HepG2 (cell line): ENCODE measurements at regions not wholly inside any gene's neighbourhood (a gene's known extent, or its start where the extent isn't known, plus 50 kb on each side); places are given as distances from the start of the nearest gene placed in this dataset.

Experiments used
- CBFB ChIP-seq: sonication (generic); formaldehyde crosslinking; IDR thresholded peaks from 2 replicates; pipeline ENCODE4 v1.4.0; 2020; ENCODE audit warnings: missing genetic modification reagents
- PHF21A ChIP-seq: sonication (generic); formaldehyde crosslinking; IDR thresholded peaks from 2 replicates; pipeline ENCODE4 v1.5.0; 2020; ENCODE audit warnings: mild to moderate bottlenecking, missing genetic modification reagents
- SALL1 ChIP-seq: sonication (generic); formaldehyde crosslinking; IDR thresholded peaks from 2 replicates; pipeline ENCODE4 v1.8.0; 2022; ENCODE audit warnings: mild to moderate bottlenecking, missing genetic modification reagents
- TARDBP ChIP-seq: sonication (generic); formaldehyde crosslinking; IDR thresholded peaks from 2 replicates; pipeline ENCODE4 v1.8.0; 2022; ENCODE audit warnings: mild to moderate bottlenecking, missing genetic modification reagents
- TRIM24 ChIP-seq: sonication (generic); formaldehyde crosslinking; IDR thresholded peaks from 2 replicates; pipeline ENCODE4 v1.8.0; 2022; ENCODE audit warnings: mild to moderate bottlenecking, missing genetic modification reagents
- ZBTB7A ChIP-seq: sonication (generic); formaldehyde crosslinking; IDR thresholded peaks from 2 replicates; pipeline ENCODE4 v1.8.0; 2022; ENCODE audit warnings: mild to moderate bottlenecking, missing genetic modification reagents
- ZNF570 ChIP-seq: sonication (generic); formaldehyde crosslinking; IDR thresholded peaks from 2 replicates; pipeline ENCODE4 v1.4.0; 2020; ENCODE audit warnings: mild to moderate bottlenecking, missing genetic modification reagents, borderline replicate concordance
- ZNF839 ChIP-seq: sonication (generic); formaldehyde crosslinking; IDR thresholded peaks from 2 replicates; pipeline ENCODE4 v1.4.0; 2020; ENCODE audit warnings: missing genetic modification reagents, mild to moderate bottlenecking, borderline replicate concordance
- ZNF891 ChIP-seq: sonication (generic); formaldehyde crosslinking; IDR thresholded peaks from 2 replicates; pipeline ENCODE4 v1.5.0; 2020; ENCODE audit warnings: mild to moderate bottlenecking, missing genetic modification reagents
- TF ChIP-seq, protein P1 (sequence below): sonication (generic); formaldehyde crosslinking; IDR thresholded peaks from 2 replicates; pipeline ENCODE4 v1.4.0; 2020; ENCODE audit warnings: missing genetic modification reagents
- TF ChIP-seq, protein P2 (sequence below): IDR thresholded peaks from 2 replicates; pipeline ENCODE4 v1.6.1; 2016
- TF ChIP-seq, protein P3 (sequence below): sonication (generic); formaldehyde crosslinking; IDR thresholded peaks from one replicate; pipeline ENCODE4 v1.5.1; 2020; ENCODE audit warnings: mild to moderate bottlenecking, missing genetic modification reagents; ENCODE audit errors: not compliant biosample characterization
- TF ChIP-seq, protein P4 (sequence below): IDR thresholded peaks from 2 replicates; pipeline ENCODE4 v1.6.1; 2018; ENCODE audit warnings: missing genetic modification reagents, mild to moderate bottlenecking, missing compliant biosample characterization
- TF ChIP-seq, protein P5 (sequence below): IDR thresholded peaks from 2 replicates; pipeline ENCODE4 v1.6.1; 2016; ENCODE audit warnings: mild to moderate bottlenecking, missing biosample characterization, missing genetic modification reagents

DNA sequence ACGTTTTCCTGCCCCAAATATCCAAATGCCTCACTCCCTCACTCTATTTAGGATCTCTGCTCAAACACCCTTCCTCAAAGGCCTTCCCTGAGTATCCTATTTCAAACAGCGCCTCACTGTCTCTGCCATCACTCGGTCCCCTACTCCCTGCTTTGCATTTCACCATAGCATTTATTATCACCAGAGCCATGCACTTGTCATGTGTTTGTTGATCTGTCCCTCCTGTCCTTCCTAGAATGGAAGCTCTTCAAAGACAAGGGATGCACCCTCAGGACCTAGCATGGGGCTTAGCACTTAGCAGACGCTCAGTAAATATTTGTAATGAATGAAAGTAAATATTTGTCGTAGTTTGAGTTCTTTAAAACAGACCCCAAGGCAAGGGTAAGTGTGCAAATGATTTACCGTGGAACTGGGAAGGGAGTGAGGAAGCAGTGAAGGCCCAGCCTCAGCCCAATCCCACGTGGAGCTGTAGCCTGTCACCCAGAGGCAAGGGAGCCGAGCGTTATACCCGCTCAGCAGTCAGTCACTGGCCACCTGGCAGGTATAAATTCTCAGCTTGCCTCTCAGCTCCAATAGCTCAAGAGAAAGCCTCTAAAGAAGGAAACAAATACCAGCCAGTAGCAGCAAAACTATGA lies 97.7 kb upstream of the KIF2A start (continued):
- TF ChIP-seq SALL1 (CRISPR knock-in tag): peak; percentile 68
- TF ChIP-seq TARDBP (CRISPR knock-in tag): peak; percentile 18; the same call in 1 of the 2 replicates
- TF ChIP-seq, protein P1, sequence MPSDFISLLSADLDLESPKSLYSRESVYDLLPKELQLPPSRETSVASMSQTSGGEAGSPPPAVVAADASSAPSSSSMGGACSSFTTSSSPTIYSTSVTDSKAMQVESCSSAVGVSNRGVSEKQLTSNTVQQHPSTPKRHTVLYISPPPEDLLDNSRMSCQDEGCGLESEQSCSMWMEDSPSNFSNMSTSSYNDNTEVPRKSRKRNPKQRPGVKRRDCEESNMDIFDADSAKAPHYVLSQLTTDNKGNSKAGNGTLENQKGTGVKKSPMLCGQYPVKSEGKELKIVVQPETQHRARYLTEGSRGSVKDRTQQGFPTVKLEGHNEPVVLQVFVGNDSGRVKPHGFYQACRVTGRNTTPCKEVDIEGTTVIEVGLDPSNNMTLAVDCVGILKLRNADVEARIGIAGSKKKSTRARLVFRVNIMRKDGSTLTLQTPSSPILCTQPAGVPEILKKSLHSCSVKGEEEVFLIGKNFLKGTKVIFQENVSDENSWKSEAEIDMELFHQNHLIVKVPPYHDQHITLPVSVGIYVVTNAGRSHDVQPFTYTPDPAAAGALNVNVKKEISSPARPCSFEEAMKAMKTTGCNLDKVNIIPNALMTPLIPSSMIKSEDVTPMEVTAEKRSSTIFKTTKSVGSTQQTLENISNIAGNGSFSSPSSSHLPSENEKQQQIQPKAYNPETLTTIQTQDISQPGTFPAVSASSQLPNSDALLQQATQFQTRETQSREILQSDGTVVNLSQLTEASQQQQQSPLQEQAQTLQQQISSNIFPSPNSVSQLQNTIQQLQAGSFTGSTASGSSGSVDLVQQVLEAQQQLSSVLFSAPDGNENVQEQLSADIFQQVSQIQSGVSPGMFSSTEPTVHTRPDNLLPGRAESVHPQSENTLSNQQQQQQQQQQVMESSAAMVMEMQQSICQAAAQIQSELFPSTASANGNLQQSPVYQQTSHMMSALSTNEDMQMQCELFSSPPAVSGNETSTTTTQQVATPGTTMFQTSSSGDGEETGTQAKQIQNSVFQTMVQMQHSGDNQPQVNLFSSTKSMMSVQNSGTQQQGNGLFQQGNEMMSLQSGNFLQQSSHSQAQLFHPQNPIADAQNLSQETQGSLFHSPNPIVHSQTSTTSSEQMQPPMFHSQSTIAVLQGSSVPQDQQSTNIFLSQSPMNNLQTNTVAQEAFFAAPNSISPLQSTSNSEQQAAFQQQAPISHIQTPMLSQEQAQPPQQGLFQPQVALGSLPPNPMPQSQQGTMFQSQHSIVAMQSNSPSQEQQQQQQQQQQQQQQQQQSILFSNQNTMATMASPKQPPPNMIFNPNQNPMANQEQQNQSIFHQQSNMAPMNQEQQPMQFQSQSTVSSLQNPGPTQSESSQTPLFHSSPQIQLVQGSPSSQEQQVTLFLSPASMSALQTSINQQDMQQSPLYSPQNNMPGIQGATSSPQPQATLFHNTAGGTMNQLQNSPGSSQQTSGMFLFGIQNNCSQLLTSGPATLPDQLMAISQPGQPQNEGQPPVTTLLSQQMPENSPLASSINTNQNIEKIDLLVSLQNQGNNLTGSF (CRISPR knock-in tag): no peak
- TF ChIP-seq ZBTB7A (CRISPR knock-in tag): no peak
- TF ChIP-seq, protein P2, sequence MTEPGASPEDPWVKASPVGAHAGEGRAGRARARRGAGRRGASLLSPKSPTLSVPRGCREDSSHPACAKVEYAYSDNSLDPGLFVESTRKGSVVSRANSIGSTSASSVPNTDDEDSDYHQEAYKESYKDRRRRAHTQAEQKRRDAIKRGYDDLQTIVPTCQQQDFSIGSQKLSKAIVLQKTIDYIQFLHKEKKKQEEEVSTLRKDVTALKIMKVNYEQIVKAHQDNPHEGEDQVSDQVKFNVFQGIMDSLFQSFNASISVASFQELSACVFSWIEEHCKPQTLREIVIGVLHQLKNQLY (CRISPR knock-in tag): peak; percentile 78; the same call in 1 of the 2 replicates
- TF ChIP-seq, protein P3, sequence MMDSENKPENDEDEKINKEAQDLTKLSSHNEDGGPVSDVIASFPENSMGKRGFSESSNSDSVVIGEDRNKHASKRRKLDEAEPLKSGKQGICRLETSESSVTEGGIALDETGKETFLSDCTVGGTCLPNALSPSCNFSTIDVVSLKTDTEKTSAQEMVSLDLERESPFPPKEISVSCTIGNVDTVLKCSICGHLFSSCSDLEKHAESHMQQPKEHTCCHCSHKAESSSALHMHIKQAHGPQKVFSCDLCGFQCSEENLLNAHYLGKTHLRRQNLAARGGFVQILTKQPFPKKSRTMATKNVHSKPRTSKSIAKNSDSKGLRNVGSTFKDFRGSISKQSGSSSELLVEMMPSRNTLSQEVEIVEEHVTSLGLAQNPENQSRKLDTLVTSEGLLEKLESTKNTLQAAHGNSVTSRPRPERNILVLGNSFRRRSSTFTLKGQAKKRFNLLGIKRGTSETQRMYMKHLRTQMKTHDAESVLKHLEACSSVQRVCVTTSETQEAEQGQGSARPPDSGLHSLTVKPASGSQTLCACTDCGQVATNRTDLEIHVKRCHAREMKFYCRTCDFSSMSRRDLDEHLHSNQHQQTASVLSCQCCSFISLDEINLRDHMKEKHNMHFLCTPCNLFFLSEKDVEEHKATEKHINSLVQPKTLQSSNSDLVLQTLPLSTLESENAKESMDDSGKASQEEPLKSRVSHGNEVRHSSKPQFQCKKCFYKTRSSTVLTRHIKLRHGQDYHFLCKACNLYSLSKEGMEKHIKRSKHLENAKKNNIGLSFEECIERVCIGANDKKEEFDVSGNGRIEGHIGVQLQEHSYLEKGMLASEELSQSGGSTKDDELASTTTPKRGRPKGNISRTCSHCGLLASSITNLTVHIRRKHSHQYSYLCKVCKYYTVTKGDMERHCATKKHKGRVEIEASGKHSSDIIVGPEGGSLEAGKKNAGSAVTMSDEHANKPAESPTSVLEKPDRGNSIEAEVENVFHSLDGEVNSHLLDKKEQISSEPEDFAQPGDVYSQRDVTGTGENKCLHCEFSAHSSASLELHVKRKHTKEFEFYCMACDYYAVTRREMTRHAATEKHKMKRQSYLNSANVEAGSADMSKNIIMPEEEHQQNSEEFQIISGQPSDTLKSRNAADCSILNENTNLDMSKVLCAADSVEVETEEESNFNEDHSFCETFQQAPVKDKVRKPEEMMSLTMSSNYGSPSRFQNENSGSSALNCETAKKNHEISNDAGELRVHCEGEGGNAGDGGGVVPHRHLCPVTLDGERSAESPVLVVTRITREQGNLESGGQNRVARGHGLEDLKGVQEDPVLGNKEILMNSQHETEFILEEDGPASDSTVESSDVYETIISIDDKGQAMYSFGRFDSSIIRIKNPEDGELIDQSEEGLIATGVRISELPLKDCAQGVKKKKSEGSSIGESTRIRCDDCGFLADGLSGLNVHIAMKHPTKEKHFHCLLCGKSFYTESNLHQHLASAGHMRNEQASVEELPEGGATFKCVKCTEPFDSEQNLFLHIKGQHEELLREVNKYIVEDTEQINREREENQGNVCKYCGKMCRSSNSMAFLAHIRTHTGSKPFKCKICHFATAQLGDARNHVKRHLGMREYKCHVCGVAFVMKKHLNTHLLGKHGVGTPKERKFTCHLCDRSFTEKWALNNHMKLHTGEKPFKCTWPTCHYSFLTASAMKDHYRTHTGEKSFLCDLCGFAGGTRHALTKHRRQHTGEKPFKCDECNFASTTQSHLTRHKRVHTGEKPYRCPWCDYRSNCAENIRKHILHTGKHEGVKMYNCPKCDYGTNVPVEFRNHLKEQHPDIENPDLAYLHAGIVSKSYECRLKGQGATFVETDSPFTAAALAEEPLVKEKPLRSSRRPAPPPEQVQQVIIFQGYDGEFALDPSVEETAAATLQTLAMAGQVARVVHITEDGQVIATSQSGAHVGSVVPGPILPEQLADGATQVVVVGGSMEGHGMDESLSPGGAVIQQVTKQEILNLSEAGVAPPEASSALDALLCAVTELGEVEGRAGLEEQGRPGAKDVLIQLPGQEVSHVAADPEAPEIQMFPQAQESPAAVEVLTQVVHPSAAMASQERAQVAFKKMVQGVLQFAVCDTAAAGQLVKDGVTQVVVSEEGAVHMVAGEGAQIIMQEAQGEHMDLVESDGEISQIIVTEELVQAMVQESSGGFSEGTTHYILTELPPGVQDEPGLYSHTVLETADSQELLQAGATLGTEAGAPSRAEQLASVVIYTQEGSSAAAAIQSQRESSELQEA: no peak
- no peak for TF ChIP-seq ZNF891 (CRISPR knock-in tag)
- no peak for TF ChIP-seq ZNF570
- TF ChIP-seq, protein P4, sequence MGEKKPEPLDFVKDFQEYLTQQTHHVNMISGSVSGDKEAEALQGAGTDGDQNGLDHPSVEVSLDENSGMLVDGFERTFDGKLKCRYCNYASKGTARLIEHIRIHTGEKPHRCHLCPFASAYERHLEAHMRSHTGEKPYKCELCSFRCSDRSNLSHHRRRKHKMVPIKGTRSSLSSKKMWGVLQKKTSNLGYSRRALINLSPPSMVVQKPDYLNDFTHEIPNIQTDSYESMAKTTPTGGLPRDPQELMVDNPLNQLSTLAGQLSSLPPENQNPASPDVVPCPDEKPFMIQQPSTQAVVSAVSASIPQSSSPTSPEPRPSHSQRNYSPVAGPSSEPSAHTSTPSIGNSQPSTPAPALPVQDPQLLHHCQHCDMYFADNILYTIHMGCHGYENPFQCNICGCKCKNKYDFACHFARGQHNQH (CRISPR knock-in tag): 0 out of 2 replicates have a peak, but pooled peaks have one; percentile 26
- TF ChIP-seq ZNF839 (CRISPR knock-in tag): no peak
- TF ChIP-seq PHF21A: peak; percentile 53; the same call in 1 of the 2 replicates
- TF ChIP-seq TRIM24 (CRISPR knock-in tag): peak; percentile 16; the same call in 1 of the 2 replicates
- no peak for TF ChIP-seq CBFB (CRISPR knock-in tag)
- TF ChIP-seq, protein P5, sequence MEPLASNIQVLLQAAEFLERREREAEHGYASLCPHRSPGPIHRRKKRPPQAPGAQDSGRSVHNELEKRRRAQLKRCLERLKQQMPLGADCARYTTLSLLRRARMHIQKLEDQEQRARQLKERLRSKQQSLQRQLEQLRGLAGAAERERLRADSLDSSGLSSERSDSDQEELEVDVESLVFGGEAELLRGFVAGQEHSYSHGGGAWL (CRISPR knock-in tag): no peak
